H1 (cell line): ENCODE measurements at regions not wholly inside any gene's neighbourhood (a gene's known extent, or its start where the extent isn't known, plus 50 kb on each side); places are given as distances from the start of the nearest gene placed in this dataset.

ENCODE experiments used
- BCL11A ChIP-seq, 2 experiments: IDR thresholded peaks; one replicate each; pipeline ENCODE4 v1.6.1; 2011; ENCODE audit warnings: low read depth in 2 of 2, low read length in 2 of 2, mild to moderate bottlenecking in 2 of 2
- CEBPB ChIP-seq: IDR thresholded peaks from 2 replicates; pipeline ENCODE4 v1.6.1; 2012; ENCODE audit warnings: low read depth, low read length
- KDM4A ChIP-seq: IDR thresholded peaks from one replicate; pipeline ENCODE4 v1.7.1; 2012; ENCODE audit warnings: low read depth, mild to moderate bottlenecking, moderate library complexity, low read length, inconsistent platforms; ENCODE audit not compliant: severe bottlenecking
- RFX5 ChIP-seq: IDR thresholded peaks from 2 replicates; pipeline ENCODE4 v1.6.1; 2011; ENCODE audit warnings: low read depth, low read length, improper control_type of control experiment, borderline replicate concordance
- TEAD4 ChIP-seq: IDR thresholded peaks from 2 replicates; pipeline ENCODE4 v1.6.1; 2012; ENCODE audit warnings: low read depth, low read length, inconsistent platforms, mixed read lengths

DNA sequence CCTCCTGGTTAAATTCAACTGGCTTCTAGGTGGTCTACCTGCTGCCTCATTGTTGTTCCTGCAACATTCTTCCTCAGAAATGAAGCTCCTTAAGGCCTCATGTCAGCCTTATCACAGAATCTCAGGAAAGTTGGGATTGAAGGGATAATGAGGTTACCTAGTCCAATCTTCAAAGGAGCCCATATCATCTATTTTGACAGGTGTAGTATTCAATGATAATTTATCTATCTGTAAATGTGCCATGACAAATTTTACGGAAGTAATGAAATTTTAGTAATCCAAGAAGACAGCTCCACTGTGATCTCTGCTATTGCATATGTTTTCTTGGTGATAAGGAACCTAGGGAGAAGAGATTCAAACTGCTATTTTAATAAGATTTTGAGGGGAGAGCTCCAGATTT lies 973.8 kb downstream of the ROBO2 start (continued):
- TF ChIP-seq BCL11A (IDR thresholded peaks at IDR 0.05; ENCODE audit: low read depth in 2 of 2, low read length in 2 of 2), result no peak
- no peak for TF ChIP-seq RFX5
- TF ChIP-seq TEAD4, result no peak
- no peak for TF ChIP-seq KDM4A
- TF ChIP-seq CEBPB, result no peak
